WI38 (cell line): ENCODE measurements at regions not wholly inside any gene's neighbourhood (a gene's known extent, or its start where the extent isn't known, plus 50 kb on each side); places are given as distances from the start of the nearest gene placed in this dataset.

Experiments used
- H3K4me3 ChIP-seq: 2 replicates; pipeline ENCODE4 v1.5.1; 2011; ENCODE audit warnings: low read depth, mild to moderate bottlenecking, control low read depth, low read length
- TF ChIP-seq, protein P1 (sequence below): IDR thresholded peaks from 2 replicates; pipeline ENCODE4 v1.5.1; 2012; ENCODE audit warnings: low read depth, mild to moderate bottlenecking, control low read depth, low read length

DNA sequence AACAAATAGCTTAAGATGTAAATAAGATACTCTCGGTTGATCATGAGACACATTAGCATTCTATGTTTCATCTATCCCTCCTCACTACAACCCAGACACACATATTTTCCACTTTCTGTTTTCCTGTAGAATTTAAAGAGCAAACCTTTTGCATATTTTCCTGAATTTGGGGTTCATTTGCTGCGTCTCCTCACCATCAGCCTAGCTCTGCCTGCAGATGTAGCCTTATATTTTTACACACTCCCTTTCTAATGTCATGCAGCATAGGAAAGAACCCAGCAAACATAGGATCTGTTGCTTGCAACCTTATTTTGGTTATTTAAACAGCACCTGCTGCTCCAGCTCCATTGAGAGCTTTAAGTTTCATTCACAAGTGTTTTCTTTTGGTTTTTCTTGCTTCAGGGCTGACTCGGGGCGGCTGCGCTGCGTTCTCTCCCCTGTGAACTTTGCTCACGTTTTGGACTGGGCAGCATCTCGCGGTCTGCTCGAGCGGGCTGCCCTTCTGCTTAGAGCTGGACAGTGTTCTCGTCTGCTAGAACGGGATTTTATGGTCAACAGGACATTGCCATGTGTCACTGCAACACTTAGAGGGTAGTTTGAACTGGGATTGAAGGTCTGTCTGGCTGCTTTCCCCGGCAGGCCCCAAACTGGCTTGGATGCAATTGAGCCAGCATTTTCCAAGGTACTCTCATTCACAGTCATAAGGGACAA is 57.8 kb upstream of the VRK1 start:
- H3K4me3 ChIP-seq: no peak overlapping the region
- TF ChIP-seq, protein P1, sequence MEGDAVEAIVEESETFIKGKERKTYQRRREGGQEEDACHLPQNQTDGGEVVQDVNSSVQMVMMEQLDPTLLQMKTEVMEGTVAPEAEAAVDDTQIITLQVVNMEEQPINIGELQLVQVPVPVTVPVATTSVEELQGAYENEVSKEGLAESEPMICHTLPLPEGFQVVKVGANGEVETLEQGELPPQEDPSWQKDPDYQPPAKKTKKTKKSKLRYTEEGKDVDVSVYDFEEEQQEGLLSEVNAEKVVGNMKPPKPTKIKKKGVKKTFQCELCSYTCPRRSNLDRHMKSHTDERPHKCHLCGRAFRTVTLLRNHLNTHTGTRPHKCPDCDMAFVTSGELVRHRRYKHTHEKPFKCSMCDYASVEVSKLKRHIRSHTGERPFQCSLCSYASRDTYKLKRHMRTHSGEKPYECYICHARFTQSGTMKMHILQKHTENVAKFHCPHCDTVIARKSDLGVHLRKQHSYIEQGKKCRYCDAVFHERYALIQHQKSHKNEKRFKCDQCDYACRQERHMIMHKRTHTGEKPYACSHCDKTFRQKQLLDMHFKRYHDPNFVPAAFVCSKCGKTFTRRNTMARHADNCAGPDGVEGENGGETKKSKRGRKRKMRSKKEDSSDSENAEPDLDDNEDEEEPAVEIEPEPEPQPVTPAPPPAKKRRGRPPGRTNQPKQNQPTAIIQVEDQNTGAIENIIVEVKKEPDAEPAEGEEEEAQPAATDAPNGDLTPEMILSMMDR: no peak

DNA sequence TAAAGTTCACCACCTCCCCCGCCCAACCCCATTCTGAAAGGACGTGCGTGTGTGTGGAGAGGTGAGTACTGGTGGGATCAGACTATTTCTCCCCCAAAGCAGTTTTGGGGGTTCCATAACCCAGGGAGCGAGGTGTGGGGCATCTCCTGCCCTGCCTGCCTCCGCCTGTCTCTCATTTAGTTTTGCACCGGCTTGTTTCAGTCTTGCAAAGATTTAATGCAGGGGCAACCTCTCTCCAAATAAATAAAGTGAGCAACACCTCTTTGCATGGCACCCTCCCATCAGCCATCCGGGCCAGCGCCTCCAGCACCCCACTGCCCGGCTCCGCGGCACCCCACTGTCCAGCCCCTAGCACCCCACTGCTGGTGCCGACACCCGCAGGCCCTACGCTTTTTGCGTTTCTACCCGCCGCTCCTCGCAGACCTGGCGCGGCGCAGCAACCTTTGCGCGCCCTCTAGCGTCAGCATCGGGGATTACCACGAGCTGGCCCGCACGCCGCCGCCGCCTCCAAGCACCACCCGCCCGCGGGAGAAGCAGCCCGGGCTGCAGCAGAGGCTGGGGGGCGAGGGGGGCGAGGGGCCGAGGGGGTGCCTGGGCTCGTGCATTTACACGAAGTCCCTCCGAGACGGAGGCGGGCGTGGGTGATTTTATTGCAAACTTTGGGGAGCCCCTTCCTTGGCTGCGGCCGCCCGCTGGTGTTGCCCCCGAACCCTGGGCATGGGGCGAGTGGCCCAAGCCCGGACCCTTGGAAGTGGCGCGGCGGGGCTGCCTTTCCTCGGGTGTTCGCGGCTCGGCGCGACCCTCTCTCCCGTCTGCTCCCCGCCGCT is 55.8 kb upstream of the VRK1 start:
- TF ChIP-seq, protein P1: peak; percentile 83
- peak overlapping the region; percentile 58 for H3K4me3 ChIP-seq

DNA sequence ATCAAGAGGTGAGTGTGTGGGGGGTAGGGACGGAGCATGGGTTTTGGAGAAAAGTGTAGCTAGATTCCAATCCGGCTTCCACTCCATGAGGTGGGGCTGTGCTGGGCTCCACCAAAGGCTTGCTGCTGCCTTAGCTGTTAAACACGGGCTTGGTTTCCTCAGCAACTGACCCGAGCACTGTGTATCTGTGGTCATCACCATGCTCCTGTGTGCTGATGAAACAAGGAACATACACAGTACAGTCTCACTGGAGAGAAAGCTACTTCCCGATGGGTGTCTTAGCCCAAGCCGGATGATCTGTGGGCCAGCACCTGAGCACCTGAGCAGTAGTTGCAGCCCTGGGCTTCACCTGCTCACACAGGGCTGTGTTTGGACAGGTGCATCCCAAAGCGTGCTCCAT is 52.9 kb upstream of the VRK1 start:
- no peak overlapping the region for H3K4me3 ChIP-seq
- TF ChIP-seq, protein P1: no peak

DNA sequence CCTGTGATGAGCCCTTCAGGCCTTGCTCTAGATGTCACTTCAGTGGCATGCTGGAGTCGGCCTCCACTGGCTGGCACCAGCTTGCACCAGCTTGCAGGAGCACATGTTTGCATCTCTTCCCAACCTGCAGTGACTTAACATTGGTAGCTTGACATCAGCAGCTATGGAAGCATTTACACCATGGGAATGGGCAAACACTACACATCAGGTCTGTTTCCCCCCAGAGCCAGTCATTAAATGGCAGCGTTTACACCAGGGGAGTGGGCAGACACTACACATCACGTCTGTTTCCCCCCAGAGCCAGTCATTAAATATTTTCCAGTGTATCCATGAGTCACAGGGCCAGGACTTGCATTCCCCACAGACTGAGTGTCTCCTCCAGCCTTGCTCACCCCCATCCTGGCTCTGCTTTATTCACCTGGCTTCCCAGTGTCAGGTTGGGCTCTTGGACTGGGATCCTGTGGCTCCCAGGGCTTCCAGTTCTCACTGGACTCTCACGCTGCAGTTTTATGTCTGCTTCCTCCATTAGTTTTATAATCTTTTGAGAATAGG is 51.6 kb upstream of the VRK1 start:
- H3K4me3 ChIP-seq: no peak overlapping the region
- TF ChIP-seq, protein P1: no peak

DNA sequence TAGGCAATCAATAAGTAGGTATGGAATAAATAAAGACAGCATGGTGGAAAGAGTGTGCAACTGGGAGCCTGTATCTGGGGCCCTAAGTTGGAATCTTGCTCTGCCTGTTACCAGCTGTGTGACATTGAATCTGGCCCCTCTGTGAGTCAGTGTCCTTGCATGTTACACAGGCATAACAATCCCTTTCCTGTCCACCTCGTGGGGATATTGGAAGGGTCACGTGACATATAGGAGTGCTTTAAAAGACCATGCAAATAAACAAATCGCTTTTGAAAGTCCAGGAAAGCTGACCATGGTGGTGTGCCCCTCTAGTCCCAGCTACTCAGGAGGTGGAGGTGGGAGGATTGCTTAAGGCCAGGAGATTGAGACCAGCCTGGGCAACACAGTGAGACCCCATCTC is 51.1 kb upstream of the VRK1 start:
- H3K4me3 ChIP-seq: no peak overlapping the region
- TF ChIP-seq, protein P1: no peak

DNA sequence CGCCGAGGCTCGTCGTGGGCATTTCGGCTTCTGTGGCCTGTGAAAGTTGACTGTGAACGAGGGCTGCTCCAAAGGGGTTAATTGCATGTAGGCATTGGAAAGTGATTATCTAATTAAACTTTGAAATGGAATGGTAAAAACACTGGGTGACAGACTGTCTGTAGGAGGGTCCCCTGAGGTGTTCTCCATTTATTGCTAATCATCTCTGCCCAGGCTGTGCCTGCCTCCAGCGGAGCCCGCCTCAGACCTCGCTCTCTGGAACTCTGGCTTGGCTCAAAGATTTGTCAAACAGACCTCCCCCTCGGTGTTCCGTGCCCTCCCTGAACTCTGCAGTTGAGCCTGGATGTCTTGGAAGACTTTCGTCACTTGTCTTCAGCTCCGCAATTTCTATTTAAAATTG is 50.2 kb upstream of the VRK1 start:
- TF ChIP-seq, protein P1: no peak
- H3K4me3 ChIP-seq: no peak overlapping the region
